NCI-H460 (cell line): ENCODE measurements at regions not wholly inside any gene's neighbourhood (a gene's known extent, or its start where the extent isn't known, plus 50 kb on each side); places are given as distances from the start of the nearest gene placed in this dataset.
A peak's percentile ranks its signal among the peaks of the same experiment; 100 is the strongest.

Experiments
- DNase-seq: peaks from one replicate; pipeline ENCODE4 v3.0.0-alpha.2; 2016; ENCODE audit warnings: low read depth; ENCODE audit errors: extremely low read depth

DNA sequence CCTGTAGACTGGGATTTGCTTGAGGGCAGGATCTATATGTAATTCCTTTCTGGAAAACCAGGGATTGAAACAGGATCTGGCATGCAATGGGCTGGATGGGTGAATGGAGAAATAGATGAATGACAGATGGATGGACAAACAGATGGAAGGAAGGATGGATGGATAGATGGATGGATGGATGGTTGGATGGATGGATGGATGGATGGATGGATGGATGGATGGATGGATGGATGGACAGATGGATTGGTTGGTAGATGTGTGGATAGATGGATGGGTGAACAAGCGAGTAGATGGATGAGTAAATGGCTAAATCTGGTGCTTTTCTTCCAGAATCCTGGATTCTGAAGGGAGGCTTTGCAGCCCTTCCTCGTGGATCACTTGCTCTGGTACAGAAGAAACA is 162.5 kb upstream of the SMIM23 start:
- DNase-seq: no peak

DNA sequence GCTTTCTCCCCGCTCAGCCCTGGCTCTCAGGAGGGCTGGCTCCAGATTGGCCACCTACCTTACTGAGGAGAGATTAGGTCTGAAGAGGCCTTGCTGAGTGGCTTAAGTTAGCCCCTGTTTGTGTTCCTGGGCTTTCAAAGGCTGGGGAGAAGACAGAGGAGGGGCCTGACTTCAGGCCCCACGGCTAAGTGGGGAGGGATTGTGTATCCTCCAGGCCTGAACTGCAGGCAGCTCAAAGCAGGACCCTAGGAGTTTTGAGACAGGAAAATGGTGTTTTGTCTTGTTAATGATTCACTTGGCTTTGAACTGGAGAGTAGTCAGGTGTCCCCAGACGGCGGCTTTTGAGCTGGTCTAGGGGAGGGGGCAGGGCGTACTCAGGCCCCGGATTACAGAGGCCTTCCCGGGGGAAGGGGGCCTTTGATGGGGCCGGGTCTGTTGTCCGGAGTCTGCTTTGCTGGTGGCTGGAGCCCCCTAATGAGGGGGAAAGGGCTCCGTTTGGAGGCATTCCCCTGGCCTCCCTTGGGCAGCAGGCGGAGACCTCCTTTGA is 162.0 kb upstream of the SMIM23 start:
- DNase-seq: no peak

DNA sequence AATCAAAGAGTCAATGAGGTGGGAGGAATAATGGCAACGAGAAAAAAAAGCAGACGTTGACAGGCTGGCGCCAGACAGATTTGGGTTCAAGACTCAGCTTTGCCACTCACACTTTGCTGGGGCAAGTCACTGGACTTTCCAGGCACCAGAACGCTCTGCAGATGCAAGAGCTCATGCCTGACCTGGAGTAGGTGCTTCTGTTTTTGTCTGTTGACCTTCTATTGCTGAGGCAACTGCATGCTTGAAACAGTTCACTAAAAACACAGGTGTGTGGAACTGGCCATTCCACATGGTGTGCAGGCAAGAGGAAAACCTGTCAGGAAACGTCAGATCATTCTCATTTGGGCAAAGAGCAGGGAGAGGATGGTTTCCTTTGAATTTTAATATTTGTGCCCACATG is 161.2 kb upstream of the SMIM23 start:
- DNase-seq: no peak

DNA sequence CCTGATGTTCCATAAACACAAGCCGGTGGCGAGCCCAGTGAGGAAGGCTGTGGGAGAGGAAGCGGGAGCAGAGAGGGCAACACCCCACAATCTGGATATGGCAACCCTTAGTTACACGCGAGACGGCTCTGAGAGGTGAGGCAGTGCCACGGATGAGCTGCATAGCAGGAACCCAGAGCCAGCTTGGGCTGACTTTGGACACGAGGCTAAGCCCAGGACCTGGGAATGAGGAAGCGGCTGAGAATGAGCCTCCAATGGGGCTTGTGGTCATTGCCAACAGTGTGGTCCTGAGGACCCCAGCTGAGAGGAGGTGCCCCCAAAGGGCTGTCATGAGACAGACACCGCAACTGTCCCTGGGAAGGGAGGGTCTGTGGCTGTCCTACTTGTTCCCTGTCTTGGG is 160.0 kb upstream of the SMIM23 start:
- DNase-seq: no peak

DNA sequence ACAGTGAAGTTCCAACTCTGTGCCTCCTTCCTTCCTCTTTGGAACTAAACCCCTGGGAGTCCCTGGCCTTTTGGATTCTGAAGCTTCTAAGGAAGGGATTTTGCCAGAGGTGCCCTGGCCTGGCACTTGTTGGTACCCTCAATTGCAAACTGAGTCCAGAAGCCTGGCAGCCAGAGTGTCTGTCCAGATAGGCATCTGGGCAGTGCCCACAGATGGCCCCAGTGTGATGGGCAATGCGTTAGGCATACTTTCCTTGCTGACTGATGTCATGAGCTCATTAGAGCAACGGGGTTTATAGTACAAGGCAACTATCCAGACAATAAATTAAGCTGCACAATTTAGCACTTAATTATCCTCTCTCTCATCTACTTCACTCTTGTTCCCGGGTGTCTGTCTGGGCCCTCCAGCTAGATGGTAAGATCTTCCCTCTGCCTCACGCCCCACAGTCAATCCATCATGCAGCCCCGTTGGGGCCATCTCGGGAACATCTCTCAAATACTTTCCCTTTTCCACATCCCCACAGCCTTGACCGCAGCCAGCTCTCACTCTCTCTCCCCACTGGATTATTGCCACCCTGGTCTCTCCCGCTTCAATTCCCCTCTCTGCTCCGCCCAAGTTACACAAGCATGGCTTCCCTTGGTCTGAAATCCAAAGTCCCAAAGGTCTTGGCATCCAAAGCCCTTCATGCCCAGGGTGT is 157.5 kb upstream of the SMIM23 start:
- no peak for DNase-seq

DNA sequence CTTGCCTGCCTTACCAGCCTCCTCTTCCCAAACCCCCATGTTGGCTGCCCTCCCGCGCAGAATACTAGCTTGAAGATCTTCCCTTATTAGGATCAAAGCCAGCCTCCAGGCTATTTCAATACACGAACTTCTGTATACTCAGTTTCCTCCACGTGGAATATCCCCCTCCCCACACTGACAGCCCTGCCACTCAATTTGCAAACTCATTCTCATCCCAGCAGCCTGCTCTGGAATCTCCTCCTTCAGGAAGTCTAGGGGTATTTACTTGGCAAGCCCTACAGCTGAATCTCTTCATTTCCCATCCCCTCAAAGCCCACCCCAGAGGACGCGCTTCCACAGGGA is 157.0 kb upstream of the SMIM23 start:
- DNase-seq: no peak

DNA sequence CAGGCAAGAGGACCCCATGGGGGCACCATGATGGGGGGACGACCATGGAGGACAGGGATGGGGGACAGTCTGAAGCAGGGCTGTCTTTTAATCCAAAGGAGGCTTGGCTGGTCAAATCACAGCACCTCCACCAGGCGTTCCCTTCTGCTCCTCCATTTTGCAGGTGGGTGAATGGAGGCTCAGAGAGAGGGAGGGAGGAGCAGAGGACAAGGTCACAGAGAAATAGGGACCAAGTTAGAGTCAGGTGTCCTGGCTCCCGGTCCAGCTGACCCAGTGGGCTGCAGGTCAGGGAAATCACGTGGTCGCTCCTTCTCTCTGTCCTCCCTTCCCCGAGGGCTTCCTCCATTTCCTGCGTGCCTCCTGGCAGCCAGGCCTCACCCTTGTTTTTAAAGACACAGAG is 156.4 kb upstream of the SMIM23 start:
- no peak for DNase-seq

DNA sequence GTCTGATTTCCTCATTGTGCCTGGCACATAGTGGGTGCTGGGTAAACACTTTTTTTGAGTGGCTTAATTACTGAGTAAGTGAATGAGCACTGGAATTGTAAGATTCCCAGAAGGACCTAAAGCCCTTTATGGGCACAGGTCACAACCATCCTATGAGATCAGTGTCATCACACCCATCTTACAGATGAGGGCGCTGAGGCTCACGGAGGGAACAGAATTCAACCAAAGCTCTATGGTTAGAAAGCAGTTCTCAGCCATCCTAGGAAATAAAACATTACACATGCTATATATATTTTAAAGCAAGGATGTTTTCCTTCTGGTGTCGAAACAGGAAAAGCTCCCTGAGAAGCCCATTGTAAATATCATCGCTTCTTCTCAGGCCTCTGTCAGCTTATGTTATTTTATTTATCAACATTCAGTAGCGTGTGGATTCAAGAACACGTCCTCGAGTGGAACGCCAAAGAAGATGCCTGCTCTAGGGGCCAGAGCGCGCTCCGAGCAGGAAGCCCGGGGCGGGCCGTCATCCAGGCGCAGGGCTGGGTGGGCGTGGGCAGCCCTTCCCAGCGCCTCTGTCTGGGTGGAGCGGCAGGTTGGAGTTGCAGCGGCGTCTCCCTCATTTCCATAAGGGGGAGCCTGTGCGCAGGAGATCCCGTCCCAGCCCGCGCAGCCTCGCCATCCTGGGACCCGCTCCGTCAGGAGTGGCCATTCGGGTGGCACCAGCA is 155.8 kb upstream of the SMIM23 start:
- DNase-seq: peak; percentile 67

DNA sequence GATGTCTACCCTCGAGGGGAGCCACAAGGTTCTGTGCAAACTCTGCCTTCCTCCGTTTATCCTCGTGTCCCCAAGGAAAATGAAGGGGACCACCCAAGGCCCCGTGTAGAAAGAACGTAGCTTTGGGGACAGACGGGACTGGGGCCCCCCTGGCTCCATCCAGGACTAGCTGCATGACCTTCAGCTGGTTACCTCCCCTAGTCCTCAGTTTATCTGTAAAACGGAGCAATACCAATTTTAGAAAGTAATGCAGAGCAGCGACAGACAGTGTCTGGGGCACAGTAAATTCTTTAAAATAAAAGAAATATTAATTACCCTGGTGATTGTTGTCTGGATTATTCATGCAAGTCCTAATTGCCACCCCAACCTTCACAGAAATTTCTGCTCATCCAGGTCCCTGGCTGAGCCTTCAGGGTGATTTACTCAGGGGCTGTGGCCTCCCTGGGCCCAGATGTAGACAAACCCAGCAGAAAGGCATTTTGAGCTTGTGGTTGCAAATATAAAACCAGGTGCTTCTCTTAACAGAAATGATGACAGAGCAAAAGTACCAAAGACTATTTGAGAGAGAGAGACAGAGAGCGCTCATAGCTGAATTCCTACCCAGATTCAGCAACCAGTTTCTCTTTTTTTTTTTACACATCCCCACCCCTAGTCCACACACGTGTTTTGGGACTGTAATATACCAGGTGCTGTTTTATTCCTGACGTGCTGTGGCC is 155.1 kb upstream of the SMIM23 start:
- DNase-seq: no peak

DNA sequence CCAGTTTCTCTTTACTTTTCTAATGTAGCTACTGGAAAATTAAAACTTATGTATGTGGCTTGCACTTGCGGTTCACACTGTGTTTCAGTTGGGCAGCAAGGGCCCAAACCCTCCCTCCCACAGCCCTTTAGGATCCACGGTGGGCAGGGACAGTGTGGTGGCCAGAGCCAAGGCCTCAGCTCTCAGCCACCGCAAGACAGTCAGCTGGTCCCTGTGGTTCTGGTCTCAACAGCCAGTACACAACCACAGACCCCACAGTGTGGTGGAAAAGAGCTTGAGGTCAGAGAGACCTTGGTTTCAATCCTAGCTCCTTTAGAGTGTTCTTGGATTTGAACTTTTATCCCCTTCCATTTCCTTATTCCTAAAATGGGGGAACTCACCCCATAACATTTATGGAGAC is 153.0 kb upstream of the SMIM23 start:
- no peak for DNase-seq

DNA sequence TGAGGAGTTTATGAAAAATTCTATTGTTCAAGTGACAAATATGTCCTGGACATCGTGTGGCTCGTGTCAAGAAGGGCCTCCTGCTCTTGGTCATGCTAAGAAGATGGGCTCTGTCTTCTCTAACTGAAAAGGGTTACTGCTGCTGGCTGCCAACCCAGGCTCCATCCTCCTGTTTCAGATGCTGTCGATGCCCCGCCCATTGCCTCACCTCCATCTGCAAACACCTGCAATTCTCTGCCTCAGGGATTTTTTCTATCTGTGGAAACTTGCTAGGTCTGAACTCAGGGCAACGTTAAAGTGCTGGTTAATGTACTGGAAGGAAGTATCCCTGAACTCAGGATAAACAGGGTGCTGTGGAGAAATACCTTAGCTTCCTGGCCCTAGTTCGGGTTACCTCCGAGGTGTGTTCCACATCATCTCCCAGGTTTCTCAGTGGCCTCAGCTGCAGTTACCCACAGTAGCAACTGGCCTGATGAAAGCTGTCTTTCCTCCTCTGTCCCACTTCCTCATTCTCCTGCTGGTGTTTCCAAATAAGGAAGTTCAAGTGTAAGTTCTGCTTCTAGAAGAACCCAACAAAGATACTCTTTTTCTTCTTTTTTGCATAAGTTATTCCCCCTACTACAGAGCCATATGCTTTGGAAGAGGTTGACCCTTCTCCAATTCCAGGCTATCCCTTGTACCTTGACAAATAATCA is 151.7 kb upstream of the SMIM23 start:
- no peak for DNase-seq

DNA sequence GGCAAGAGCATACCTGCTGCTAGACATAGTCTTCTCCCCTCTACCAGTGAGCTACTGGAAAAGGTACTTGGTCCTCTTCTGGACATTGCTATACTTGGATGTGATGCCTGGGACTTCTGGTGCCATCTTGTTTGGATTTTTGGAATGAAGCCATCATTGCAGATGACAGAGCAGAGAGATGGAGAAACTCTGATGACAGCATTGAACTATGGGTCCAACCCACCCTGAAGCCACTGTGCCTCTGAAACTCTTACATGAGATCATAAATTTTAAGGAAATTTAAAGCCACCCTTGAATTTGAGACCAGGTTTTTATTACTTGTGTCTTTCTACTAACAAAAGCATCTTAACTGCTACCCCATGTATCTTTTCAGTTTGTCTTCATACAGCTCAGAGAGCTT is 151.1 kb upstream of the SMIM23 start:
- DNase-seq: no peak

DNA sequence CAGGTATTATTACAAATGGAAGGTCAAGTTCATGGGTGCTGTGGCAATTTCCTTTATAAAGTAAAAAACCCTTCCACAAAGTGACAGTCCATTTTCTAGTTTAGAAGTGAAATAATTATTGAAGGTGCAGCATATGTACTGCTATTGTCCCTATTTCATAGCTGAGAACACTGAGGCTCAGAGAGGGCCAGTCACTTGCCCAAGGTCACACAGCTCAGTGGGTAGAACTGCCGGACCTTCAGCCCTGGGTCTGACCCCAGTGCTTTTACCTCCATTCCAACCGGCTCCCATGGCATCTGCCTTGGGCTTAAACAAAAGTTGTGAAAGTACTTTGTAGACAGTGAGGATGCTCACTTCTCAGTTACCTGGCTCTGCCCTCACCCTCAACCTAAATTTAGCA is 150.6 kb upstream of the SMIM23 start:
- no peak for DNase-seq

DNA sequence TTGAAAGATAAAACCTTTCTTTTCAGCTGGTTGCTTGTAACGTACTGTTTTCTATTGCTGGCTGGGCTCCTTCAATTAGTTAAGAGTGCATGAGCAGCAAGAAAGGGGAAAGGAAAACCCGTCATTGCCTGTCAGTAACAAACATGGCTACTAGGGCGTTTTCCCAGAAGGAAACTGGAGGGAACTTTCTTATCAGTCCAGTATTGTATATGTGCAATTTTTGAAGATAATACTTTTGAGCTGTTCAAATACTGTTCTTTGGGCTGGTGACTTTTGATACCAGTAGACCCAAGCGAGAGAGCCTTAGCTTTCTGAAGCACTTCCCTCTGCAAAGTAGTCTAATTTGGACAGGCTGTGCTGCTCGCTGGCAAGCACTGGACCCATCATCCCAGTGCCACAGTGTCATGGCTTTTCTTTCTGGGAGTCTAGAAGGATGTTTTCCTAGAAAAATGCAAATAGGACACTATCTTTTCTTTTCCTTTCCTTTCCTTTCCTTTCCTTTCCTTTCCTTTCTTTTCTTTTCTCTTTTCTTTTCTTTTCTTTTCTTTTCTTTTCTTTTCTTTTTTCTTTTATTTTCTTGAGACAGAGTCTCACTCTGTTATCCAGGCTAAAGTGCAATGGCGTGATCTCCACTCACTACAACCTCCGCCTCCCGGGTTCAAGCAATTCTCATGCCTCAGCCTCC is 149.9 kb upstream of the SMIM23 start:
- no peak for DNase-seq

DNA sequence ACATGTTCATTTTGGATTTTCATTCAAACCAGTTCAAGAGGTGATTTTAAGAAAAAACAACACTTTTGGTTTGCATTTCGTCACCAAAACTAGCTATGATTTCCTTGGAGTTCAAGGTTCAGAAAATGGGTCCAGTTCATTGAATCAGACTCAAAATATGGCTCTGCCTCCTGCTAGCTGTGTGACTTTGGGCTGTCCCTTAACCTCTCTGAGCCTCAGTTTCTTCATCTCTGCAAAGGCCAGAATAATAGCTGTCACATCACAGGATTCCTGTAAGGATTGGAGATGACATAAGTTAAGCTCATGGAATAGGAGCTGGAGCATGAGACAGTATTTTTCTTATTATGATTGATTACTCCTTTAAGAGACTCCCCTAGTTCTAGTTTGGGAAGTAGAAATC is 147.8 kb upstream of the SMIM23 start:
- no peak for DNase-seq

DNA sequence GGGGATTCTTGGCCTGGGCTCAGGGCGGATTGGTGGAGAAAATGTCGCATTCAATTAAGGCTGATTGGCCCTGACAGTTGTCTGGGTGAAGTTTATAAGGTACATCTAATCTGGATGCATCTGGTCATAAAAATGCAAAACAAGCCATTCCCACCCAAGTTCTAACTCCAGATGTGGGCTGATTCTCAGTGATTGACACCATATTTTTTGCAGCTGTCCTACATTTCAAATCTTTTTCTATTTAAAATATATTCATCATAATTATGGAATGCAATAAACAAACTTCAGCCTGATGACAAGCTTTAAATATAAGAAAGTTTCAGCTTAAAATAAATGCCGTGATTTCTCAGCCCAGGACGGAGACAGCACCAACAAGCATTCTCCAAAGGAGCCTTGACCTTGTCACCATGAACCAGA is 146.4 kb upstream of the SMIM23 start:
- no peak for DNase-seq

DNA sequence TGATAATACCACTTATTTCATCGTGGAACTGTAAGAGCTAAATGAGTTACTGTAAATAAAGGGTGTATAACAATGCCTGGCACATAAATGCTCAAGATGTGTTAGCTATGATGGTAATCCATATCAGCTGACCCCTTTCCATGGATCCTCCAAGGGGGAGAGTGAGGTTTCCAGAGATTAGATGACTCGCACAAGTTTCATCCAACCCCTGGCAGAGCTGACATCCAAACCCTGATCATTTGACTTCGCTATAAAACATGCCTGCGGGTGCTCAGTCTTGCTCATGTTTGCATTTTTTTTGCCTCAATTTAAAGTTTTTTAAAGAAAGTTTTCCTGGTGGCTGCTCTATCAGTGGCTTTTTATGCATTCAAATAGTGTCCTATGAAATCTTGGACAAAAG is 145.7 kb upstream of the SMIM23 start:
- no peak for DNase-seq

DNA sequence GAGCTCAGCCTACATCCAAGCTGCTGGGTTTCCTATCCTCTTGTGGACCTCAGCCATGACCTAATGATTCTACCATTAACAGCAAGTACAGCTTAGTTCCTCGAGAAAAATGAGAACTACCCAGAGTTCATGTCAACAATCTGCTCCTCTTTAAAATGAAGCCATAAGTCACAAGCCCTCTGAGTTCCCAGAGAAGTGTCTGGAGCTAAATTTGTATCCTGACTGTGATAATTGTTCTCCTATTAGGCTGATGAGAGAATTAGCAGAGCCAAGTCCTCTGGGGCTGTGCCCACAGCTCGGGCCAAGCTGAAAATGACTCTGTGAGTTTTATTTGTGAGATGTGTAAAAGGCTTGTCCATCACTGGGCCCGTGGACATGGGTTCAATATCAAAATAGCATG is 145.1 kb upstream of the SMIM23 start:
- DNase-seq: no peak

DNA sequence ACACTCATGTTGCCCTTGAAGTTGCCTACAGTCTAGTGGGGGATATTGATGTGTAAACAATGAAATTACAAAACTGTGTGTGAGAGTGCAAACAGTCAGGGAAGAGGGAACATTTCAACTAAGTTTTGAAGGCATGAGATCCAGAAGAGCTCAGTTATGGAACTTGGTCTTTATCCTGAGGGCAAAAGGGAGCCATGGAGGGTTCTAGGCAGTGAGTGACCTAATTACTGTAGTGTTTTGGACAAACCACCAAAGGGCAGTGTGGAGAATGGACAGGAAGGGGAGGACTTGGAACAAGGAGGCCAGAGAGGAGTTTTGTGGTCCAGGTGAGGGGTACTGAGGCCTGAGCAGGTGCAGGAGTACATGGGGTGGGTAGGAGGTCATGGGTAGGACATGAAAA is 143.7 kb upstream of the SMIM23 start:
- DNase-seq: no peak

DNA sequence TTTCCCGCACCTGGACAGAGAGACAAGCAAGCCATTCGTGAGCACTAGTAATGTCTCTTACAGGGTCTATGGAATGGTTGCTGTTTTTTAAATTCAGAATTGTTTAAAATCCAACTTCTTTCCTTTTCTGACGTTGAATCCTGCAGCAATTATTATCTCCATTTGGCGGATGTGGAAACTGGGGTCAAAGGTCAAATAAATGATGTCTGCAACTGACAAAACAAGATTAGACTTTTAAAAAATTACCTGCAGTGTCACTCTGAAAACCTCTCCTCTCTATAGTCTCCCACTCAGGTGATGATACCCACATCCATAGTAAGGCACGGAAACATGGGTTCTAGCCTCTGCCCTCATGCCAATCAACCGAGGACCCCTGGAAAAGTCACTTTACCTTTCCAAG is 142.7 kb upstream of the SMIM23 start:
- DNase-seq: no peak

DNA sequence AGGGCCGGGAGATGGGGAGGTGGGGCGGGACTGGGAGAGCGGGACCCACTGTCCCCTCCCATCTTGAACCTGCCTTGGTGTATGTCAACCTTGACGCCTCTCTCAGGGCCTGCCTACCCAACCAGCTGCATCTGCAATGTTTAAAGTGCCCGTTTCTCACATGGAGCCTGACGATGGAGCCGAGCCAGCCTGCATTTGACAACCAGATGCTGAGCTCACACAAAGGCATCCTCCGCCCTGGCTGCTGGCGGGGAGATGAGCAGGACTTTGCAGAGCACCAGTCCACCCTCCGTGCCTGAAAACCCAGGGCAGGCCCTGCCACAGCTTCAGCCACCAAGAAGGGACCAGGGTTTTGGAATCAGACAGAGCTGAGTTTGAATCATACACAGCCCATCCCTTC is 141.1 kb upstream of the SMIM23 start:
- no peak for DNase-seq
